ENCODE measurements at regions not wholly inside any gene's neighbourhood (a gene's known extent, or its start where the extent isn't known, plus 50 kb on each side); places are given as distances from the start of the nearest gene placed in this dataset.
A peak's percentile ranks its signal among the peaks of the same experiment; 100 is the strongest.
"Not testable (repeated sequence)": the region's sequence is repeated elsewhere in the genome, so short reads cannot be mapped to it uniquely, and the experiment has no call there.

DNA sequence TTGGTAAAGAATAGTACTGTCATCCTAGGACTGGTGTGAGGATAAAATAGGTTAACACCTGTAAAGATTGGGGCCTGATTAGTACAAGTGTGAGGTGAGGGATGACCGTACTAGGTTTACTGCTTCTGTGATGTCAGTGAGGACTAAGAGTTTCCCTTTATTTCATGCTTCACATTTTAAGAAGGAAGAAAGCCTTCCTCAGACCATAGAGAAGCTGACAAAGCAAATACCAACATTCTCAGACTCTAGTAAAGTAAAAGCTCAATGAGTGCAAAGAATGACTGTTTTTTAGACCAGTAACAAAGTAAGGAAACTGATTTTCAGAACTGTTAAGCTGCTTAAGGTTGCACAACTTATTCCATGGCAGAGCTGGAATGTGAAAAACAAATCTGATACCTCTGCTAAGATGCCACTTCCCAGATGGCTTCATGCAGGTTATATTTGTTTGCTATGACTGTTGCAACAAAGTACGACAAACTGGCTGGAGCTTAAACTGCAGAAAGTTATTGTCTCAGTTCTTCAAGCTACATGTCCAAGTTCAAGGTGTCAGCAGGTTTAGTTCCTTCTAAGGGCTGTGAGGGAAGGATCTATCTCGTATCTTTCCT lies 354.9 kb downstream of the RSL24D1 start:
- DNase-seq (ENCODE audit: low spot score) = peak; percentile 42

DNA sequence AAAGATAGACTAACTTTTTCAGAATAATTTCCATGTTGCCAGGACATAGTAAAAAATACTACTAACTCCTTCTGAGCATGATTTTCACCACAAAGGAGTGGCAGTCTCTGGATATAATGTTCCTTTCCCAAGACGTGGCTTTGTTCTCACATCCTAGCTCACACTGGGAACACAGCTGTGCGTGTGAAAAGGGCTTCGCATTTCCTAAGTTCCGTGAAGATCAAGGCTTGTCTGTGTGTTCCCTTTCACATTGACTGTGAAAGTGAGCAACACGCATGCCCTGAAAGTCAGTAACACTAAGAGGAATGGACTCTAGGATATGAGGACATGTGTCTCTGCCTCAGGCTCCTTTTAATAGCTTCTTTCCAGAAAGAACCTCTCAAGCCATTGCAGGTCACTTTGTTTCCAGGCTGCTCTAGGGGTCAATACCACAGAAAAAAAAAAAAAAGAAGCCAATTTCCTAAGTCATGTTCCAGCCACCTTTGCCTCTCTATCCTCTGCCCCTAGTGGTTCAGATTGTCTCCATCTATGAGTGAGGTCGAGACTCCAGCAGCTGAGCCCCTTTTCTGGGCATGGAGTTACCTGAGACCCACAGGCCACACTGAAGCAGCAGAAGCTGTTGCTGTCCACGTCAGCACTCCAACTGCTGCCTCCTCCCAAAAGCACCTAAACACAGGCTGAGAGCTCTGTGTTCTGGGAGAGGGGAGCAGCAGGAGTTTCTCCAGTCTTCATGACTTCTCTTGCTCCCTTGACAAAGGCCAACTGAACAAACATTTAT lies 355.9 kb downstream of the RSL24D1 start:
- DNase-seq (ENCODE audit: low spot score) = no peak

- DNase-seq (ENCODE audit: low spot score) = no peak
Observed at GRCh38 chr15:54839379-54839778, 357.4 kb downstream of the RSL24D1 start.

DNA sequence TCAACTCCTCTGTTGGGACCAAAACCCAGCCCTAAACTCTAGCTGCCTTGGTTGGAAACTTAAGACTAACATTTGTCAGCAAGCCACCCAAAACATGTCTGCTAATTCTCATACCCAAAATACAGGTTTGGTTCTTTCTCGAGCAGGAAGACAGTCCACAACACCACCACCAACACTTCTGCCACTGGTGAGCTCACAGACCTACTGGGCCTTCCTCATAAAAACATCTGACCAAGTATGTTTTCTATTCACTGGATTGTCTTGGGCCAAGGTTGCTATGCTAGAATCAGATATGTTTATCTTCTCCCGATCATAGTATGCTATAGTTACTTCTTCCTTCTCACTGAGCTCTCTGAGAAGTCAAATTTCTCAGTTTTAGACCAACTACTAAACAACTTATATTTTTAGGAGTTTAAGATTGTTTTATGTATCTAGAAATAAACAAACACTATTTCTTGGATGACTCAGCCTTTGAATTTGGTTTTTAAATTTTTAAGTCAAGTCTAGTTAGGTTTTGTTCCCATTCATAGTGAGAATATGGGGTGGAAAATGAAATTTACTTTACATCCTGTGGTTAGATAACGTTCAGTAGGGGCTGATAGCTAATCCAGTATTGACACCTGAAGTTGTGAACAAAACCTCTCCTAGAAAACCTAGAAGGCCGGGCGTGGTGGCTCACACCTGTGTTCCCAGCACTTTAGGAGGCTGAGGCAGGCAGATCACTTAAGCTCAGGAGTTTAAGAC lies 360.5 kb downstream of the RSL24D1 start:
- no peak for DNase-seq (ENCODE audit: low spot score)

GRCh38 chr15:54829821-54830220 lies 366.9 kb downstream of the RSL24D1 start:
- DNase-seq (ENCODE audit: low spot score) = no peak

DNA sequence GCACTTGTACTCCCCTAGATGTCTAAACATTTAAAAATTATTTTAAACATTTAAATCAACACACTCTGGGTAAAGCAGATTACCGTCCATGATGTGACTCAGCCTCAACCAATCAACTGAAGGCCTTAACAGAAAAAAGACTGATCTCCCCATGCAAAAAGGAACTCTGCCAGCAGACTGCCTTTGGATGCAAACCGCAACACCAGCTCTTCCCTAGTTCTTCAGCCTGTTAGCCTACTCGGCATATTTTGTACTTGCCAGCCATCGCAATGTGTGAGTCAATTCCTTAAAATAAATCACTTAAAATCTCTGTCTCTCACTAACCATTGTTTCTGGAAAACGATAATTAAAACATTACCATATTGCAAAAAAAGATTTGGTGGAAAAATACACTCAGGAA lies 375.9 kb downstream of the RSL24D1 start:
- peak; percentile 35 for DNase-seq (ENCODE audit: low spot score)

DNA sequence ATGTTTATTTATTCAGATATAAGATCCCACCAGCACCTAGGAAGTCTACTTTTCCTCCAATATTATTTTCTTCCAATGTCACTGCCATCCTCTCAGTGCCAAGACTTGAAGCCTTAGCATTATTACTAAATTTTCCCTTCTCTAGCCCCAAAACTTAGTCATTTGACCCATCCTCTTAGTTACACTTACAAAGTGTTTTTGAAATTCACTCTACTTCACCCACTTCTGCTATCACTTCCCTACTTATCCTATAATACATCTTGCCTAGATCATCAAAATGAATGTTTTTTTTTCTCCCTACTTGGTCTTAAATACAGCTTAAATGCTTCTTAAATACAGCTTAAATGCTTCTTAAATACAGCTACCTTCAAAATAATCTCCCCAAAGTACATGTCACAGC lies 376.6 kb downstream of the RSL24D1 start:
- no peak for DNase-seq (ENCODE audit: low spot score)

- DNase-seq (ENCODE audit: low spot score) = no peak
Observed at GRCh38 chr15:54816401-54816800, 380.3 kb downstream of the RSL24D1 start.

- no peak for DNase-seq (ENCODE audit: low spot score)
Observed at GRCh38 chr15:54815556-54815955, 381.2 kb downstream of the RSL24D1 start.

GRCh38 chr15:54812383-54812782 lies 384.4 kb downstream of the RSL24D1 start:
- DNase-seq (ENCODE audit: low spot score) = no peak

- no peak for DNase-seq (ENCODE audit: low spot score)
Observed at GRCh38 chr15:54810496-54810895, 386.2 kb downstream of the RSL24D1 start.

DNA sequence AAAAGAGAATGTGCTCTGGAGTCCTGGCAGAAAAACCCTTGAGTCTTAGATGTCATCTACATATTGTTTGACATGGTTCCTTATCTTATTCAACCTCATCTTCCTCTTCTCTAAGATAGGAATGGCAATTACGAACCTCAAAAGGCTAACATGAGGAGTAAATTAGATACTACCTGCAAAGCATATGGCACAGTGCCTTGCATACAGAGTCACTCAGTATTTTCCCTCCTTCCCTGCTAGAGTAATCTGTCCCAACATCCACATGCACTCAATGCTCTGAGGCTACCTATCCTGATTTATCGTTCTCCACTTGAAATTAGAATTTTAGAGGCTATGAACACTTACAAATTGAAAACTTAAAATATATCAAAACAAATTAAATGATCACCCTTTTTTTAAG lies 386.7 kb downstream of the RSL24D1 start:
- DNase-seq (ENCODE audit: low spot score) = no peak

- DNase-seq (ENCODE audit: low spot score) = no peak
Observed at GRCh38 chr15:54808321-54808720, 388.4 kb downstream of the RSL24D1 start.

DNA sequence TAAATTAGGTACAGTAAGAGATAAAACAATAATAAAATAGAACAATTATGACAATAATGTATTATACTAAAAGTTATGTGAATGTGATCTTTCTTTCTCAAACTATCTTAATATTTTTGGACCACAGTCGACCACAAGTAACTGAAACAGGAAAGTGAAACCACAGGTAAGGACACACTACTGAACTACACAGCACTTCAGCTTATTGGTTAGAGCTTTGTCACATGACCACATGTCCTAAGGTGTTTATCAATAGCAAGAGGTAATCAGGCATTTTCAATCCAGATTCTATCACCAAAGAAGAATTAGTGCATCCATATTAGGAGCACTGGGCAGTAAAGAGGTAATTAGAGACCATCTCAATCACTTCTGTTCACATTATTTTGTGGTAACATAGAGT lies 392.8 kb downstream of the RSL24D1 start:
- no peak for DNase-seq (ENCODE audit: low spot score)

- DNase-seq (ENCODE audit: low spot score) = no peak
Observed at GRCh38 chr15:54803134-54803808, 393.5 kb downstream of the RSL24D1 start.

- DNase-seq (ENCODE audit: low spot score) = no peak
Observed at GRCh38 chr15:54792526-54792925, 404.2 kb downstream of the RSL24D1 start.

DNA sequence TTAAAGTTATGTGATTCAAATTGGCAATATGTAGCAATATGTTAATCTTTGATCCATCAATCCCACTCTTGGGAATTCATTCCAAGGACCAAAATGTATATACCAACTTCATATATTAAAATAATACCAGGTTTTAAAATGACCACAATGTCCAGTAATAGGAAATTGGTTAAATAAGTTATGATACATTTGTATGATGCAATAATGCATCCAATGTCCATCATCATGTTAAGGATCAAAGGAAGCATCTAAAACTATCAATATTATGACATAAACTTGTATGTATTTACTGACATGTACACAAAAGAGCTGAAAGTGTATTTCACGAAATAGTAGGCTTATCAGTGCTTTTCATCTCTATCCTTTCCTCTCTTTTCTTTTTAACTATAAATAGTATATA lies 406.0 kb downstream of the RSL24D1 start:
- no peak for DNase-seq (ENCODE audit: low spot score)

- peak; percentile 22 for DNase-seq (ENCODE audit: low spot score)
Observed at GRCh38 chr15:54789376-54789775, 407.4 kb downstream of the RSL24D1 start.

GRCh38 chr15:54781220-54781619 lies 415.5 kb downstream of the RSL24D1 start:
- DNase-seq (ENCODE audit: low spot score) = not testable (repeated sequence)

- DNase-seq (ENCODE audit: low spot score) = no peak
Observed at GRCh38 chr15:54779271-54779670, 417.5 kb downstream of the RSL24D1 start.

GRCh38 chr15:54776410-54776809 lies 420.3 kb downstream of the RSL24D1 start:
- DNase-seq (ENCODE audit: low spot score) = no peak

GRCh38 chr15:54772663-54773062 lies 424.1 kb downstream of the RSL24D1 start:
- no peak for DNase-seq (ENCODE audit: low spot score)
